IMR-90 (cell line): ENCODE measurements at regions not wholly inside any gene's neighbourhood (a gene's known extent, or its start where the extent isn't known, plus 50 kb on each side); places are given as distances from the start of the nearest gene placed in this dataset.

Source experiments
- ATAC-seq: fragments of 200-7000 bp; cut with Tn5 transposase; 2 replicates; pipeline ENCODE4 v1.9.1; 2020; ENCODE audit warnings: low read depth, mild to moderate bottlenecking, moderate library complexity
- BruUV-seq: library from RNA; stranded (reverse); fragments of 400-500 nt; replicated peaks from 2 replicates; lab custom pipeline; 2021; lab: Mats Ljungman, UMichigan
- CTCF ChIA-PET: fragments of 300-600 bp; formaldehyde crosslinking; extraction: SDS; loops from one replicate; lab custom pipeline; 2021; ENCODE audit warnings: antibody characterized with exemption; lab: Yijun Ruan, JAX
- POLR2A ChIA-PET: fragments of 300-600 bp; sonication (Branson Sonifier 250); formaldehyde crosslinking; loops from one replicate; lab custom pipeline; 2022; ENCODE audit warnings: antibody characterized with exemption; ENCODE audit not compliant: unreplicated experiment; lab: Charles Lee
- DNase-seq: peaks from one replicate; pipeline ENCODE4 v3.0.0; 2013
- H2AFZ ChIP-seq: replicated peaks from 2 replicates; pipeline ENCODE3; 2013; ENCODE audit warnings: low read length, mild to moderate bottlenecking; ENCODE audit not compliant: poor library complexity
- H2AK5ac ChIP-seq: 2 replicates; pipeline ENCODE4 v1.6.1; 2013; ENCODE audit warnings: low read depth, low read length, inconsistent platforms
- H2AK9ac ChIP-seq: replicated peaks from 2 replicates; pipeline ENCODE3; 2013; ENCODE audit warnings: mild to moderate bottlenecking, low read depth, low read length, moderate library complexity; ENCODE audit not compliant: poor library complexity
- H2BK120ac ChIP-seq: 2 replicates; pipeline ENCODE4 v1.6.1; 2013; ENCODE audit warnings: low read depth, low read length, inconsistent platforms
- H2BK15ac ChIP-seq: 3 replicates; pipeline ENCODE4 v1.6.1; 2013; ENCODE audit warnings: low read depth, low read length, inconsistent platforms
- H2BK20ac ChIP-seq: 2 replicates; pipeline ENCODE4 v1.6.1; 2013; ENCODE audit warnings: low read depth, mild to moderate bottlenecking, inconsistent platforms, low read length, moderate library complexity
- H2BK5ac ChIP-seq: 2 replicates; pipeline ENCODE4 v1.6.1; 2013; ENCODE audit warnings: mild to moderate bottlenecking, low read depth, low read length, inconsistent platforms; ENCODE audit not compliant: poor library complexity, severe bottlenecking
- H3K14ac ChIP-seq: replicated peaks from 2 replicates; pipeline ENCODE4 v1.6.1; 2013; ENCODE audit warnings: low read depth, low read length, inconsistent platforms
- H3K18ac ChIP-seq: 2 replicates; pipeline ENCODE4 v1.6.1; 2013; ENCODE audit warnings: low read depth, low read length, control low read depth
- H3K23ac ChIP-seq: 2 replicates; pipeline ENCODE4 v1.6.1; 2013; ENCODE audit warnings: low read depth, low read length, inconsistent platforms
- H3K27ac ChIP-seq: 2 replicates; pipeline ENCODE4 v1.5.1; 2013; ENCODE audit warnings: mild to moderate bottlenecking, control low read depth, low read length; ENCODE audit not compliant: insufficient read depth
- H3K27me3 ChIP-seq: 2 replicates; pipeline ENCODE4 v1.6.1; 2013; ENCODE audit warnings: low read length; ENCODE audit not compliant: control insufficient read depth, insufficient read depth
- H3K36me3 ChIP-seq: 2 replicates; pipeline ENCODE4 v1.6.1; 2013; ENCODE audit warnings: low read length, mixed read lengths; ENCODE audit not compliant: control insufficient read depth, insufficient read depth
- H3K4ac ChIP-seq: 2 replicates; pipeline ENCODE4 v1.6.1; 2013; ENCODE audit warnings: low read depth, low read length, inconsistent platforms
- H3K4me1 ChIP-seq: 2 replicates; pipeline ENCODE4 v1.6.1; 2013; ENCODE audit warnings: low read length, mixed read lengths; ENCODE audit not compliant: control insufficient read depth, insufficient read depth
- H3K4me2 ChIP-seq: 2 replicates; pipeline ENCODE4 v1.6.1; 2013; ENCODE audit warnings: low read depth, mild to moderate bottlenecking, control low read depth, low read length, moderate library complexity
- H3K4me3 ChIP-seq: 2 replicates; pipeline ENCODE4 v1.5.1; 2013; ENCODE audit warnings: low read depth, mild to moderate bottlenecking, control low read depth, low read length, moderate library complexity; ENCODE audit not compliant: insufficient read depth
- H3K56ac ChIP-seq: 2 replicates; pipeline ENCODE4 v1.6.1; 2013; ENCODE audit warnings: low read length, inconsistent platforms; ENCODE audit not compliant: insufficient read depth; ENCODE audit errors: extremely low read depth
- H3K79me1 ChIP-seq, 2 experiments: 2 replicates each; pipeline ENCODE4 v1.6.1; 2013; ENCODE audit warnings: low read length in 2 of 2, inconsistent platforms in 1 of 2, low read depth in 1 of 2
- H3K9ac ChIP-seq: 2 replicates; pipeline ENCODE4 v1.6.1; 2013; ENCODE audit warnings: low read depth, low read length, control low read depth
- H3K9me1 ChIP-seq: 2 replicates; pipeline ENCODE4 v1.6.1; 2013; ENCODE audit warnings: low read length, inconsistent platforms; ENCODE audit not compliant: insufficient read depth
- H3K9me3 ChIP-seq: 2 replicates; pipeline ENCODE4 v1.6.1; 2013; ENCODE audit warnings: low read length; ENCODE audit not compliant: control insufficient read depth, insufficient read depth
- H4K20me1 ChIP-seq: 2 replicates; pipeline ENCODE4 v1.6.1; 2013; ENCODE audit warnings: low read length, inconsistent platforms; ENCODE audit not compliant: insufficient read depth
- H4K5ac ChIP-seq: 2 replicates; pipeline ENCODE4 v1.6.1; 2013; ENCODE audit warnings: mild to moderate bottlenecking, low read depth, low read length, control low read depth
- H4K8ac ChIP-seq, 2 experiments: 2 replicates each; pipeline ENCODE4 v1.6.1; 2013; ENCODE audit warnings: low read depth in 2 of 2, low read length in 2 of 2, control low read depth in 1 of 2, inconsistent platforms in 1 of 2
- H4K91ac ChIP-seq: 2 replicates; pipeline ENCODE4 v1.6.1; 2013; ENCODE audit warnings: low read depth, low read length, inconsistent platforms; ENCODE audit not compliant: insufficient read depth
- CEBPB ChIP-seq: IDR thresholded peaks from 2 replicates; pipeline ENCODE4 v1.6.1; 2012; ENCODE audit warnings: low read depth, low read length, improper control_type of control experiment
- RAD21 ChIP-seq: IDR thresholded peaks from 2 replicates; pipeline ENCODE4 v1.6.1; 2012; ENCODE audit warnings: low read length, improper control_type of control experiment
- SMC3 ChIP-seq: fragments of 150-350 bp; IDR thresholded peaks from 2 replicates; pipeline ENCODE4 v1.6.1; 2016; ENCODE audit warnings: low read depth, mild to moderate bottlenecking, antibody characterized with exemption, low read length, moderate library complexity
- WGBS, 2 experiments: methylation state at CpG; one replicate each; pipeline versions ENCODE4 v1.1.5 to v1.1.7; 2013; ENCODE audit warnings: missing lambda C conversion rate in 2 of 2; ENCODE audit not compliant: insufficient read length in 1 of 2; ENCODE audit errors: extremely low coverage in 2 of 2; 5-methylcytosine and 5-hydroxymethylcytosine counted together
- dilution Hi-C: fragments of 300-500 bp; cut with HindIII; formaldehyde crosslinking; loops from one replicate; pipeline ENCODE4 v1.14.3; 2018; ENCODE audit warnings: low sequenced_read_pairs; ENCODE audit not compliant: unreplicated experiment
- in situ Hi-C: fragments of 300-500 bp; cut with MboI; formaldehyde crosslinking; loops from 3 replicates; pipeline ENCODE4 v1.14.3; 2019; ENCODE audit warnings: low sequenced_read_pairs, inconsistent platforms, mixed read lengths
- intact Hi-C: fragments of 100-400 bp; cut with micrococcal nuclease; formaldehyde crosslinking; loops from 2 replicates; pipeline ENCODE4 v1.10.0; 2022
- TF ChIP-seq, protein P1 (sequence below): conservative IDR thresholded peaks from 2 replicates; pipeline ENCODE4 v1.5.1; 2012; ENCODE audit warnings: mild to moderate bottlenecking, low read depth, low read length, improper control_type of control experiment

DNA sequence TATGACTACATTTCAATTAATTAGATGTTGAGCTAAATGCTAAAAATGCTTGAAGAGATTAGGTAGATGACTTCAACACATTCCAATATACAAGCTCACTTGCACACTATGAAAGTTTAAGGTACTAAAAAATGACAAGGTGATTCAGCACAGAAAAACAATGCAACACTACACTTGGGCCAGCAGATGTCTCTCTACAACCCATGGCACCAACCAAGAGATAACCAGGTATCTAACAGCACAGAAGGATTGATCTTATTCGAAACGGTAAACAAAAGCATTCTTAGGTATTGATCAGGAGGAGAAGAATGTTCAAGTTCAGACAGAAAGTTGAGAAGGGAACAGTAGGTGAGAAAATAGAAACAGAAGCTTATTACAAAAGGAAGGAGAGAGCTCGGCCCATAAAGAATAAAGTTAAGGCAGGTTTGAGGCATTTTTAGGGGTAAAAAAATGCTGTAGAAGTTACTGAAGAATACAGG is 248.2 kb upstream of the KLF14 start:
- peak; percentile 73 for ATAC-seq
- no CpG with 5 or more reads among the region's 3 CpGs for WGBS, 2 experiments
- intact Hi-C loops, result loop anchor here (1.0 kb wide), 1 partner anchor 58 kb away; no protein-coding TSS in a partner anchor

More for the DNA sequence above, 248.2 kb upstream of the KLF14 start:
- ChIA-PET POLR2A (no interaction called here), CTCF (interaction anchor here (0.7 to 1.9 kb wide), 12 partner anchors 11 to 145 kb away, joined by 3 to 9 read pairs (median 4); no protein-coding TSS in a partner anchor)
- no peak overlapping the region for H3K9ac ChIP-seq
- no peak overlapping the region for H2BK15ac ChIP-seq
- no peaks in the 10 kb centered on the region for H3K9me3 ChIP-seq
- H3K56ac ChIP-seq, result no peak overlapping the region
- H2AK5ac ChIP-seq, result no peak overlapping the region
- no peak overlapping the region for H4K5ac ChIP-seq
- H4K20me1 ChIP-seq, result peaks cover 7% of the 10 kb centered on the region; the same call in 1 of the 2 replicates
- no peak overlapping the region for H2BK20ac ChIP-seq
- dilution Hi-C loops, result no loop called here
- no peak overlapping the region for H4K91ac ChIP-seq
- TF ChIP-seq, protein P1, sequence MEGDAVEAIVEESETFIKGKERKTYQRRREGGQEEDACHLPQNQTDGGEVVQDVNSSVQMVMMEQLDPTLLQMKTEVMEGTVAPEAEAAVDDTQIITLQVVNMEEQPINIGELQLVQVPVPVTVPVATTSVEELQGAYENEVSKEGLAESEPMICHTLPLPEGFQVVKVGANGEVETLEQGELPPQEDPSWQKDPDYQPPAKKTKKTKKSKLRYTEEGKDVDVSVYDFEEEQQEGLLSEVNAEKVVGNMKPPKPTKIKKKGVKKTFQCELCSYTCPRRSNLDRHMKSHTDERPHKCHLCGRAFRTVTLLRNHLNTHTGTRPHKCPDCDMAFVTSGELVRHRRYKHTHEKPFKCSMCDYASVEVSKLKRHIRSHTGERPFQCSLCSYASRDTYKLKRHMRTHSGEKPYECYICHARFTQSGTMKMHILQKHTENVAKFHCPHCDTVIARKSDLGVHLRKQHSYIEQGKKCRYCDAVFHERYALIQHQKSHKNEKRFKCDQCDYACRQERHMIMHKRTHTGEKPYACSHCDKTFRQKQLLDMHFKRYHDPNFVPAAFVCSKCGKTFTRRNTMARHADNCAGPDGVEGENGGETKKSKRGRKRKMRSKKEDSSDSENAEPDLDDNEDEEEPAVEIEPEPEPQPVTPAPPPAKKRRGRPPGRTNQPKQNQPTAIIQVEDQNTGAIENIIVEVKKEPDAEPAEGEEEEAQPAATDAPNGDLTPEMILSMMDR, result peak; percentile 62
- TF ChIP-seq SMC3, result peak; percentile 71
- TF ChIP-seq CEBPB, result no peak
- TF ChIP-seq RAD21, result peak; percentile 79
- no peak overlapping the region for H3K4me2 ChIP-seq
- peaks cover 25 to 57% of the 10 kb centered on the region in 2 experiments for H3K79me1 ChIP-seq
- H3K18ac ChIP-seq, result no peak overlapping the region
- H2AK9ac ChIP-seq, result no peak overlapping the region
- peaks cover 6% of the 10 kb centered on the region; the same call in 1 of the 2 replicates for H3K9me1 ChIP-seq
- H2BK5ac ChIP-seq, result peak overlapping the region; percentile 27
- no peak overlapping the region for H3K14ac ChIP-seq
- no TSS peak for BruUV-seq
- H3K36me3 ChIP-seq, result peaks cover 9% of the 10 kb centered on the region
- no peak overlapping the region for H2BK120ac ChIP-seq
- no peak overlapping the region for H2AFZ ChIP-seq
- no peak overlapping the region for H3K27ac ChIP-seq
- peaks cover 5% of the 10 kb centered on the region; the same call in 1 of the 2 replicates for H3K4me1 ChIP-seq
- H3K27me3 ChIP-seq, result no peaks in the 10 kb centered on the region
- H3K23ac ChIP-seq, result no peak overlapping the region
- DNase-seq, result peak; percentile 59
- no peak overlapping the region for H3K4me3 ChIP-seq
- H3K4ac ChIP-seq, result no peak overlapping the region
- in situ Hi-C loops, result no loop called here
- H4K8ac ChIP-seq, result no peak overlapping the region
